HUDEP-2 (cell line): ENCODE measurements at regions not wholly inside any gene's neighbourhood (a gene's known extent, or its start where the extent isn't known, plus 50 kb on each side); places are given as distances from the start of the nearest gene placed in this dataset.

ENCODE experiments used
- DNase-seq, 76 experiments: peaks; one replicate each; lab custom pipeline; 2025; ENCODE audit not compliant: unreplicated experiment in 76 of 76; lab: John Stamatoyannopoulos, UW

DNA sequence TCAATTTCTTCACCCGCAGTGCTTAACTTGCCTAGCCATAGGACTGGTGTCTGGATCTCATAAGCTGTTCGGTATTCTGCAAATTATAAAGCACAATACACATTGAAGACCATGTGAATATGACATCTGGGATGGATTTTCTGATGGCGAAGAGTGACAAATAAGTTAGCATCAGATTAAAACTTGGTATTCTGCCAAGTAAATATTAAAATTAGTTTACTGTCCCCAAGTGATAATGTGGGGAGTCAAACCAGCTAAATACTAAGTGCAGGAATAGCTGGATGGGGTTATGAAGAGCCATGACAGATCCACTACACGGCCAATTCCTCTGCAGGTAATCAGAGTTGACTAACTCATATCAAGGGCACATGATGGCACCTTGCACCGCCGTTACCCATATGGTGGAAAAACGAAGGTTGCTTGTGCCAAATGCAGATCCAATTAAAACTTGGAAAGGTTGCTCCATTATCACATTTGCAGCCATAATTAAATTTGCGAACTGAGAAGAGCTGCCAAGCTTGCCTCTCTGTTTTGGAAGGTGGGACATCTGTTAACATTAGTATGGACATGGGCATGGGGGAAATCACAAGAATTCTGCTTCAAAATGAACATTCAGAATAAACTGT is 114.9 kb upstream of the TOM1L1 start:
- no peak for DNase-seq

- no peak for DNase-seq
These were observed 111.4 kb upstream of the TOM1L1 start for GRCh38 chr17:54789101-54789880.

GRCh38 chr17:54793271-54793670 is 107.4 kb upstream of the TOM1L1 start:
- DNase-seq, result no peak

DNA sequence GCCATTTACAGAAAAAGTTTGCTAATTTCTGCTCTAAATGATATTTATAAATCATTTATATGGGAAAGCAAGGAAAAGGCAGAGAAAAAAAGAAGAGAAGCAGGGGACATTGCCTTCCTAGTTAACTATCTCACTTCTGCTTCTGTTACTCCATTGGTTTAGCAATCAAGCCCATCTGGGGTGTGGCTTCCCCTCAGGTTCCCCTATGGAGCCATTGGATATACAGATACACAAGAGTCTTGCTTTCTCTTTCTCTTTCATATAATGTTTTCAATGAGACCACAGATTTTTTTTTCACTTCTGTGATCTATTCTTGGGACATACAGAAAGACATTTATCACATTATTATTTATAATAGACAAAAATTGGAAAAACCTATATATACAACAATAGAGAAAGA is 105.6 kb upstream of the TOM1L1 start:
- no peak for DNase-seq

DNA sequence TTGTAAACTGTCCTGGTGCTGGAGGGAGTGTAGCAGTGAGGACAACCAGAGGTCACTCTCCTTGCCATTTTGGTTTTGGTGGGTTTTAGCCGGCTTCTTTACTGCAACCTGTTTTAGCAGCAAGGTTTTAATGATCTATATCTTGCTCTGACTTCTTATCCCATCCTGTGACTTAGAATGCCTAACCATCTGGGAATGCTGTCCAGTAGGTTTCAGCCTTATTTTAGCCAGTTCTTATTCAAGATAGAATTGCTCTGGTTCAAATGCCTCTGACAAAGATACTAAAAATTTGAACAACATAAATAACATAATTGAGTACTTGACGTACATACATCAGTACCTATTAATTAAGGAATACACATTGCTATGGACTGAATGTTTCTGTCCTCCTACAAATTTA is 93.3 kb upstream of the TOM1L1 start:
- DNase-seq, result no peak

DNA sequence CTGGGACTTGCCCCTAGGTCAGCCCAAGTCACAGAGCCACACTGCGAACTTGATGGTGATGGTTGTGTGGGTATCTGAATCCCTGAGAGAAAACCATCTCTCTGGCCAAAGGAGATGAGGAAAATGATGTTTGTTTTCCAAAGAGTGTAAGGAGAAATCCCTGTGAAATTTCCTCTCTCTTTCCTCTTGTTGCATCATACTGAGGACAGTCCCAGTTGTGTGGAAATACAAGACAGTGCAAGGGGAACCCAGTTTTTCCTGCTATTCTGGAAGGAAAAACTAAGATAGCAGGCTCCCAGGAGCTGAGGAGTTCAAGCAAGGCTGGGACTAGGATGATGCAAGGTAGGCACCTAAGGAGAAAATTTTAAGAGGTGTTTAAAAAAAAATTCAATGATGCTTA is 86.8 kb upstream of the TOM1L1 start:
- no peak for DNase-seq

DNA sequence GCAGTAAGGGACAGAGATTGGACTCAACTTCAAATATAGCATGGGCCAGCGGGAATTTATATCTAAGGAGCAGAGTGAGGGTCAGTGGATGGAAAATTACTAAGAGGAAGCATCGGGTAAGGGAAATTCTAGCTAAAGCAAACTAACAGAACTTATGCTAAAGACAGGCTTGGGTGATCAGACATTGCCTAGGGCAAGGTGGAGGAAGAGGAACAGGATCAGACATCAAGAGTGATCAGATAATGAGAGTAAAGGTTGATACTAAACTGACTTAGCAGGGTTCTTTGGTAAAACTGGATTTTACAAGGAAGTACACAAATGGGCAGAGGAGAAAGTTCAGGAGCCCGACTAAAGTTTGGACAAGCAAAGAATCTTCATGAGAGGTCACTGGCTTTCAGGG is 86.3 kb upstream of the TOM1L1 start:
- DNase-seq, result no peak

DNA sequence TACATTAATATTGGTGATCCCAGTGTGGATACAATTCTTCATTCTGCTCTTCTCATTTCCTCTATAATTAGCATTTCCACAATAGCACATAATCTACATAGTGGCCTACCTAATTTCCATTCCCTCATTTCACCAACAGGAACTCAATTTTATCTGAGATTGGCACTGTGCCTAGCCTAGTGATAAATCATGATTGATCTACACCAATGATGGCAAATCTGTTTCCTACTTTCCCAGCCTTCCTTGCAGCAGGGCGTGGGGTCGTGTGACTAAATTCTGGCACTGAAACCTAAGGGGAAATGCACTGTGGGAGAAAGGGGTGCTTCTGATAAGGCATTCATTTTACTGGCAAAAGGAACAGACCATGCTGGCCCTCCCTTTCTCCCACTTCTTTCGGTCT is 66.6 kb upstream of the TOM1L1 start:
- DNase-seq, result peak in 1 of 76 experiments; percentile 0

- DNase-seq, result no peak
These were observed 65.6 kb upstream of the TOM1L1 start for GRCh38 chr17:54835015-54835414.

DNA sequence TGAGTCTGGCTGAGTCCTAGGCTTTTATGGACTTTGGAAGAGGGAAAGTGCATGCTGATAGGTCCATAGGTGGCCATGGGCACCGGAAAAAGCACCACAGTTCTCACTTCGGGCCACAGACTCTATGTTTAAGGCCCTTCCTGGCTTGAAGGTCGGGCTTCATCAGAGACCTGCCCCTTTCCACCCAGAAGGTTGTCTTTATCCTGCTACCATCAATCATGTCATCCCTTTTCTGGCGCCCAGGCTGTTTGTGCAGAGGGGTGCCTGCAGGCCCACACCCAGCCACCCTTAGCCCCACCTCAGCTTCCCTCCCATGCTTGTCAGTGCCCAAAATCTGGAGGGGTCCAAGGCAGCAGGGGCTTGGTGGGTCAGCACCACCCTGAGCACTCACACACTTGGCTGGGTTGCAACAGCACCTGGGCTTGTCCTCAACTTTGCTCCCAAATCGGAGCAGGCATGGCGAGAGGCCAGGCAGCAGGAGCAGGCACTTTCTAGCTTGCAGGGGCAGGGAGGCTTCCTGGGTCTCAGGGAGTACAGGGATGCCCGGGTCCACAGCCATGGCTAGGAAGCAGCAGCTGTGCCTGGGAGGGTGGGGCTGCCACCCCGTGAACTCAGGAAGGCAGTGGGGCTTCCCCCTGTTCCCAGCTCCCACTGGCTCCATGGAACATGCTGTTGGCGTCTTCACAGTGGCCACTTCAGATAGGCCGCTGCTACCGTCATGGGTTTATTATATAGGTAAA is 63.8 kb upstream of the TOM1L1 start:
- no peak for DNase-seq

DNA sequence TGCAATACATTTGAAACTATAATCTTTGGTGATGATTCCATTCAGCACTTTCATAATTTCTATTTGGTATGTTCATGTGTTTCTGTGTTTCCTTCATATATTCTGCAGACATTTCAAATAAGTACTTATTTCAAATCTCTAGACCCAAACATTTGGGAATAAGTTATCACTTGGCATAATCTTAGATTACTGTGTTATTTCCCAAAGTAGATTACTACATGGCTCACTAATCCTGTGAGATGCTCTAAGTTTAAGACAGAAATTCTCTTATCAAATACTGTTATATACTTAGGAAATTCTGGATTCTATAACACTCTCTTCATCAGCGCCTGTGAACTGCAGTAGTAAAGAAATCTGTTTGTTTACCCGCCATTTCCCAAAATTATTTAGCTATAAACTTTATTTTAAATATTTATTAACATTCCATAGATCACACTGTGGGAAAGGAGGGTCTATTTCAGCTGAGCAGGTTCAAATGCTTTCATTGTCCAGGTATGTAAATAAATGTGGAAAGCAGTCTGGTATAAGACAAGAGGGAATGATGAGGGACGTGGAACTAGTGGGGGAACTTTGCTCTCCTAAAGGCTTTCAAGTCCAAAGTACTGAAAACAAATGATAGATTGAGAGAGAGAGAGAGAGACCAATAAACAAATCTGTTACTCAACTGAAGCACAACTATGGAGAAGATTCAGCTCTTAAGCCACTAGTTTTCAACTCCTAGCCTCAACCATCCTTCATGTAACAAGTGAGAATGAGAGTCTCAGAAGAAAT is 61.8 kb upstream of the TOM1L1 start:
- no peak for DNase-seq

GRCh38 chr17:54839447-54839846 is 61.2 kb upstream of the TOM1L1 start:
- DNase-seq, result no peak

GRCh38 chr17:54840885-54841591 is 59.6 kb upstream of the TOM1L1 start:
- DNase-seq, result no peak

GRCh38 chr17:54841656-54842055 is 59.0 kb upstream of the TOM1L1 start:
- DNase-seq, result no peak

DNA sequence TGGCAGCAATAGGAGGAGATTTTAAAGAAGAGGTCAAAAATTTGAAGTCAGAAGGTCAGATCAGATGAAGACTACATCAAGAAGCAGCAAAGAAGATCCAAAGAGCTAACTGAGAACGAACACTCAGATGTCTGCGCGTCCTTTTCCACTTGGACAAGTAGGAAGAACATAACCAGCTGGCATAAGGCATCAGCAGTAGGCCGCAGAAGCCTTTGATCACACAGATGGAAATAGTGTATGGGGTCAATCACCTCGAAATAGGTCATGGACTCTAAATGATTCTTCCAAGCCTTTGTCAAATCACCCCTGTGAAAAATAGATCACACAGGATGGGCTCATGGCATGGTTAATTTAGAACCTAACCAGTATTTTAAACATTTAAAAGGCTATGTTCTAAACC is 56.4 kb upstream of the TOM1L1 start:
- no peak for DNase-seq

GRCh38 chr17:54848368-54848987 is 52.2 kb upstream of the TOM1L1 start:
- DNase-seq, result no peak

- DNase-seq, result no peak
These were observed 51.0 kb upstream of the TOM1L1 start for GRCh38 chr17:54849660-54850059.
